ENCODE measurements at regions not wholly inside any gene's neighbourhood (a gene's known extent, or its start where the extent isn't known, plus 50 kb on each side); places are given as distances from the start of the nearest gene placed in this dataset.

GRCh38 chr11:71130106-71130505 lies 122.3 kb downstream of the SHANK2 start:
- ATAC-seq (no peak), DNase-seq (ENCODE audit: low spot score) (no peak)
- H3K27ac ChIP-seq (ENCODE audit: low read depth): no peak overlapping the region
- H3K4me2 ChIP-seq: no peak overlapping the region
- H3K9me3 Mint-ChIP-seq: no peaks in the 10 kb centered on the region
- no peaks in the 10 kb centered on the region; the same call in 1 of the 2 replicates for H4K20me1 ChIP-seq (replicated peaks; ENCODE audit: insufficient read depth)
- H3K4me3 ChIP-seq: no peak overlapping the region
- H3K36me3 Mint-ChIP-seq (ENCODE audit: low read depth): peaks cover 53% of the 10 kb centered on the region
- H3K4me1 ChIP-seq (ENCODE audit: insufficient read depth): no peaks in the 10 kb centered on the region
- no peak overlapping the region for H2AFZ ChIP-seq
- no peaks in the 10 kb centered on the region for H3K79me2 ChIP-seq (replicated peaks; ENCODE audit: insufficient read depth)
- H3K4me3 Mint-ChIP-seq: no peak overlapping the region
- H3K27me3 ChIP-seq (ENCODE audit: insufficient read depth): no peaks in the 10 kb centered on the region
- H3K36me3 ChIP-seq (ENCODE audit: insufficient read depth): no peaks in the 10 kb centered on the region
- H3K27me3 Mint-ChIP-seq (ENCODE audit: insufficient read depth, low read depth, poor library complexity): peaks cover 1% of the 10 kb centered on the region
- no peaks in the 10 kb centered on the region for H3K9me2 ChIP-seq (ENCODE audit: insufficient read depth)
- H3K4me1 Mint-ChIP-seq: peaks cover 13% of the 10 kb centered on the region
- no peak for TF ChIP-seq STAT1 (IDR thresholded peaks at IDR 0.05; ENCODE audit: unreplicated experiment)
- no peak for TF ChIP-seq REST (IDR thresholded peaks at IDR 0.05; ENCODE audit: unreplicated experiment)
- TF ChIP-seq ZNF114 (CRISPR knock-in tag; IDR thresholded peaks at IDR 0.05): no peak
- no peak for TF ChIP-seq JUNB (IDR thresholded peaks at IDR 0.05; ENCODE audit: unreplicated experiment)
- no peak for TF ChIP-seq NANOG (IDR thresholded peaks at IDR 0.05; ENCODE audit: borderline replicate concordance)
- TF ChIP-seq ZNF462 (CRISPR knock-in tag; IDR thresholded peaks at IDR 0.05): no peak
- no peak for TF ChIP-seq CTCF (conservative IDR thresholded peaks at IDR 0.05; ENCODE audit: low read depth in 2 of 2)
- no peak for TF ChIP-seq EZH2phosphoT487 (IDR thresholded peaks at IDR 0.05; ENCODE audit: unreplicated experiment)
- no peak for TF ChIP-seq POLR2AphosphoS5 (IDR thresholded peaks at IDR 0.05; ENCODE audit: low read depth)
- TF ChIP-seq ETS1 (IDR thresholded peaks at IDR 0.05): no peak
- no peak for TF ChIP-seq ZNF331 (CRISPR knock-in tag; IDR thresholded peaks at IDR 0.05; ENCODE audit: low read depth)
- no peak for TF ChIP-seq EZH2 (IDR thresholded peaks at IDR 0.05; ENCODE audit: low read depth, unreplicated experiment)
- no peak for TF ChIP-seq CREB1 (CRISPR knock-in tag; IDR thresholded peaks at IDR 0.05; ENCODE audit: low read depth)
- no peaks in the 10 kb centered on the region for H3F3A ChIP-seq (replicated peaks; ENCODE audit: low read depth)
- peak overlapping the region; percentile 28; the same call in 1 of the 2 replicates for H3K27ac Mint-ChIP-seq
